ENCODE measurements at regions not wholly inside any gene's neighbourhood (a gene's known extent, or its start where the extent isn't known, plus 50 kb on each side); places are given as distances from the start of the nearest gene placed in this dataset.

DNA sequence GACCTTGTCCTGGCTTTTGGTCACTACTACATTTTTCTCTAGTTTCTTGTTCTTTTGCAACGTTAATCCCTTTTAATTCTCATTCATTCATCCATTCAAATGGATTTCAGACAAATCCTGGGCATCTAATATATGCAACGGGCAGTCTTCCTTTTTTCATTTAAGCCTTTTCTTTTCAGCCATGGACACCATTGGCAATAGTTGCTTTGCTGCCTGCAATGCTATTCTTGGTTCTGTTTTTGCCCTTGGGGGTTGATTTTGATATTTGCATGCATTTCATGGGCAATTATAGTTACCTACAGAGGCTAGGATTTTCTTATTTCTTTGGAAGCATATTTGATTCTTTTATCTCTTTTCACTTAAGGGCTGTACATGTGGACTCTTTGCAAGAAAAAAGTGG, 180.5 kb upstream of the ARX start:
- TF ChIP-seq, protein P1, sequence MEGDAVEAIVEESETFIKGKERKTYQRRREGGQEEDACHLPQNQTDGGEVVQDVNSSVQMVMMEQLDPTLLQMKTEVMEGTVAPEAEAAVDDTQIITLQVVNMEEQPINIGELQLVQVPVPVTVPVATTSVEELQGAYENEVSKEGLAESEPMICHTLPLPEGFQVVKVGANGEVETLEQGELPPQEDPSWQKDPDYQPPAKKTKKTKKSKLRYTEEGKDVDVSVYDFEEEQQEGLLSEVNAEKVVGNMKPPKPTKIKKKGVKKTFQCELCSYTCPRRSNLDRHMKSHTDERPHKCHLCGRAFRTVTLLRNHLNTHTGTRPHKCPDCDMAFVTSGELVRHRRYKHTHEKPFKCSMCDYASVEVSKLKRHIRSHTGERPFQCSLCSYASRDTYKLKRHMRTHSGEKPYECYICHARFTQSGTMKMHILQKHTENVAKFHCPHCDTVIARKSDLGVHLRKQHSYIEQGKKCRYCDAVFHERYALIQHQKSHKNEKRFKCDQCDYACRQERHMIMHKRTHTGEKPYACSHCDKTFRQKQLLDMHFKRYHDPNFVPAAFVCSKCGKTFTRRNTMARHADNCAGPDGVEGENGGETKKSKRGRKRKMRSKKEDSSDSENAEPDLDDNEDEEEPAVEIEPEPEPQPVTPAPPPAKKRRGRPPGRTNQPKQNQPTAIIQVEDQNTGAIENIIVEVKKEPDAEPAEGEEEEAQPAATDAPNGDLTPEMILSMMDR (optimal IDR thresholded peaks at IDR 0.05 in 1 of 3, IDR thresholded peaks at IDR 0.05 in 1 of 3, conservative IDR thresholded peaks at IDR 0.05 in 1 of 3; ENCODE audit: extremely low read depth in 1 of 3, insufficient read depth in 2 of 3, low read length in 3 of 3) = no peak
- TF ChIP-seq EZH2 (IDR thresholded peaks at IDR 0.05; ENCODE audit: low read length) = no peak
